DMS 273 (cell line): ENCODE measurements at regions not wholly inside any gene's neighbourhood (a gene's known extent, or its start where the extent isn't known, plus 50 kb on each side); places are given as distances from the start of the nearest gene placed in this dataset.
"Not testable (repeated sequence)": the region's sequence is repeated elsewhere in the genome, so short reads cannot be mapped to it uniquely, and the experiment has no call there.

ENCODE experiments used
- DNase-seq: peaks from one replicate; lab custom pipeline; 2025; ENCODE audit not compliant: unreplicated experiment; lab: John Stamatoyannopoulos, UW

DNA sequence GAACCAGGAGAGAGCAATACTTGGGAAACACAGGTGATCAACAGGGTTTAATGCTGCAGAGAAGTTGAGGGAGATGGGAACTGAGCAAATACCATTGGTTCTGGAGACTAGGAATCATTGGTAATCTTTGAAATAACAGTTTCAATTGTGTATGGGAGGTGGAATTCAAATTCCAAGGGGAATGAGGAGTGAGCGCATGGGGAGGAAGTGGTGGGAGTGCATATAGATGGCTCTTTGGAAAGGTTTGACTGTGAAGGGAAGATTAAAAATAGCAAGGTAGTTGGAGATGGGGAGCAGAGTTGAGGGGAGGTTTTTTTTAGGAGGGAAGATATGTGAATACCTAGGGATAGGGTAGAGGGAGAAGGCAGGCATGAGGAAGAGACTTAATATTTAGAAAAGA lies 51.1 kb upstream of the ROPN1 start:
- DNase-seq: no peak

DNA sequence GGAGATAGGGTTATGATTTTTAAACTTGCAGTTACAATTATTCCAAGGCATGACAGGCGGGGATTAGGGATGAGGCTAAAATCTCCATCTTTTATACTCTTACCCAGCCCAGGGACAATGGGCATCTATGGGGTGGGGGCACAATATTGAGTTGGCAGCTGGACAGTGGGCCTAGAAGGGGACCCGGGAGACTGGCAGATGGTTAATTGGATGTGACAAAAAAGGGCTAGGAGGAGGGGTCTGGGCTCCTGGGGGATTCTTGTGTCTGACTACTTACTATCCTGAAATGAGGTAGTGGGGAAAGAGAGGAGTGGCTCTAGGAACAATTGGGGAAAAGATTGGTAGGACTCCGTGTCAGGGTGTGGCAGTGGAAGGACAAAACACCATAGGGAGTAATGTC lies 53.0 kb upstream of the ROPN1 start:
- no peak for DNase-seq

DNA sequence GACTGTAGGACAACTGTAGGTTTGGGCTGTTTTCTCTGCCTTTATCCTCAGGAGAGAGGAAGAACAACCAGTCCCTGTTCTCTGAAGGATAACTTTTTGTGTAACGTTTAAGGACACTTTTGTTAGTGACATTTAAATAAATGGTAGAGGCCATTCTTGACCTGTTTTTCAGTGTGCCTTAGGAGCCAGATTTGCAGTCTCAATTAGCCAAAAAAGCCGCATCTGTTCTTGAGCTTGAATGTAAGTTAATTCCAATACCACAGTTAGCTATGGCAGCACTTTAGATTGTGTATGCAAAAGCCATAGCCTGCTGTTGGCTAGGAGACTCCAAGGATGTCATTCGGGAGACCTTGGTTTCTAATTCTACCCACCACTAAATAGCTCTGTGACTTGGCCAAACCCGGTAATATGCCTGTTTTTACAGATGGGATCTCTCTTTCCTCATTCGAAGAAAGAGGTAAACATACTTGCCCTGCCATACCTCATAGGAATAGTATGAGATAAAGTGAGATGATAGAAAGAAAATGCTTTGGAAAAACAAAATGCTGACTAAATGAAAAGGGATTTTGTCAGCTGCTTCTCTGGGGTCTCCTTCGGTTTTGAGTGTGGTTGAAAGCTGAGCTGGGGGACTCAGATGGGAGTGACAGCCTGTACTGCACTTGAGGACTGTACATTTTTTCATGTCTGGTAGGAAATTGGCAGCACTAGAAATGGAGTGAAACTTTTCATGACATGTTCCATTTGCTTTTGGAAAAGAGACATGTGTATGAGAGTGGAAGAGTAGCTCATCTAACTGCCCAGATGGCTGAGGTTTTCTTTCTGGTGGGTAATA lies 57.3 kb upstream of the ROPN1 start:
- no peak for DNase-seq

DNA sequence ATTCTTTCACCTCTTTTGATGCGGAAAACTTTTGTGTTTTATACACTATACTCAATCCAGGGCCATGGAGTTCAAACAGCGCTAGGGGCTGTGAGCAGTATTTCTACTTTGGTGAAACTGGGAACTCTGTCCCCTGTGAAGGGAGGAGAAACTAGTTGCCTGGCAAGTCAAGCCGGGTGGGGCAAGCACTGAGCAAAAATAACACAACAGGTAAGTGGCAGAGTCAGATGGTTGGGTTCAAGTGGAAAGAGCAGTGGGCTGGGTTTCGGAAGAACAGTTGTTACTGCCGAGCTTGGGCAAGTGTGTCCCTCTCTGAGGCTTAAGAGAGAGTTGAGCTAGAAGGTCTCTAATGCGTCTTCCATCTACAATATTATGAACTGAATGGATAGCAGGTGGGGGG lies 59.7 kb upstream of the ROPN1 start:
- no peak for DNase-seq

DNA sequence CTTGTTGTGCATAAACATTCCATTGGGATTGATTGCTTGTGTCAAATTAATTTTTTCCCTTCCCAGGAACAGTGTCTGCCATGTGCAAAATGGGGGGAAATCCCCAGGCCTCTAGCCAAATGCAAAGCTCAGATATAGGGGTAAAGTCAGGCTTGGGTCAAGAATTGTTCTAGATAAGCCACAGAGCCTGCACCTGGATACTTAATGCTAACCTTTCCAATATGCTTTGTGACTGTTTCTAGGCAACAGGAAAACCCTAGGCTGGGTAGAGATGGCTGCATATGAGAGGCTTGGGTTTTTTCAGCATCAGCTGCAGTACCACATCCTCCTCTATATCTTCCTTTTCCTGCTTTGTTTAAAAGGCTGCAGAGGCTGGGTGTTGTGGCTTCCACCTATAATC lies 61.9 kb upstream of the ROPN1 start:
- peak; percentile 19 for DNase-seq

DNA sequence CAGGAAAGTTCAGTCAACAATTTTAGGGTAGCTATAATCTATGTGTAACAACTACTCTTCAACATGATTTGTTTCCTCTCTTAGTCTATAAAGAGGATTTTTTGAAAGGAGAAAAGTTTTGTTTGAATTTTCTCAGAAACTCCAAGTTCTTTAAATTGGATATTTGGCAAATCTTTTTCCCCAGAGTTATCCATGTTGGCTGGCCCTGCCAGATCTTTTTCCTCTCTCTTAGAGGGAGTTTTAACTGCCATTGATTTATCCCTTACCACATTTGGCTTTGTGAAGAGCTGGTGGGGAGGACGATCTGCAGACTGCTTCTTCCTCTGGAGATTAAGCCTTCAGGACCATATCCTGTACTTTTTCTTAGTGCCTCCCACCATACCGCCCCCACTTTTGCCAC lies 64.9 kb upstream of the ROPN1 start:
- no peak for DNase-seq

DNA sequence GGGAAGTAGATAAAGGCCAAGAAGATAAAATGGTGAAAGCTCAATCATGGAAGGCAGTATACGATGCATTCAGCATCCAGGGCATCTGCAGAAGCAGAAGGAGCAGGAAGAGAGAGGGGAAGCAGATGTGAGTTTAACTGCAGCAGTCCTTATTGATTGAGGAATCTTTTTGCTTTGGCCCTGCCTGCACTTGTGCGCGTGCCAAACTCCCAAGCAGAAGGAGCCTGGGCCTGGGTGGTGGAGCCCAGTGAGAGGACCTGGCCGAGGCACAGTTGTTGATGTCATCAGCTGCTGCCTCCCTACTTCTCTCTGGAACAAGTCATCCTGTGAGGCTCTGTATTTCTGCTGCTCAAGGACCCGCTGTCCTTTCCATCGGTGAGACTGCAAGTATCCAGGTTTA lies 65.5 kb upstream of the ROPN1 start:
- DNase-seq: peak; percentile 35

DNA sequence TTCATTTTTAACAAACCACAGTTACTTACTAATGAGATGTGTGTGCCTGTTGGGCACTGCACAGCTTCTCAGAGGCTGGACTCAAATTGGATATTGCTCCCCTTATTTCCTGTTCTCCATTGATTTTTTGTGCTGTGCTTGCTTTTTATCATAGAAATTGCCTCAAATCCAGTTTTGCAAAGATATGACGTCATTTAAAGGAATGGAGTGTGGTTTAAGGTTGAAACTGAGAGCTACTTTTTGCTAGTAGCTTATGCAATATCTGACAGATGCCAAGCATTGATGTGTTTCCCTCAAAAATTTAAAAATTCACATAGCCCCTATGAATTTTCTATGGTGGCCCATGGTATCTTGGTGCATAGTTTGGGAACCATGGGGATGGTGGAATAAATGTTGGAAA lies 67.7 kb upstream of the ROPN1 start:
- no peak for DNase-seq

DNA sequence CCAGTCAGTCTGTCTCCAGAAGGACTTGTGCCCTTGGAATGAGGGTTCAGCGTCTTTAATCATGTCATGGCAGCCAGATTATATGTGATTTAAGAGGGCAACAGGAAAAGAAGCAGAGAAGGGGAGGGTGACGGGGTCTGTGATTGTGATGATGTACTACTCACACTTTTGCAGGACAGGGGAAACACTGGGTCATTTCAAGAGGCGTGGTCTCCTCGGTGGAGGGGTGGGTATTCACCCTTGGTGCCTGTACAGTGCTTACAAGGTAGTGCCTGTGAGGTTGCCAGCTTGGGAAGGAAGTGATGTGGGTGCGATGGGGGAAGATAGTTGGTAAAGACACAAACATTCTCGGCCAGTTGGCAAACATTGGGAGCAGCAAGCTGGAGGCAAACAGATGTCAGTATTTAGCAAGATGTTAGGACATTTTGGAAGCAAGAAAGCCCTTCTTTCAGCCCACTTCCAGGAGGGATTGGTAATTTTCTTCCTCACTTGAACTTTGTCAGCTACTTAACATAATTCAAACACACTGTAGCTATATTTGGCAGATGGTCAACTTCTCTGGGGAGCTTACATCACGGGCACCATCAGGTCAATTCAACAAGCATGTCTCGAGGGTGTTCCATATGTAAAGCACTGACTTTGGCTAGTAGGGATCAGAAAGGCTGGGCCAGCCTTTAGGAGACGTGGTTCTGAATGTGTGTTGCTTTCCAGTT lies 71.4 kb upstream of the ROPN1 start:
- peak; percentile 99 for DNase-seq

DNA sequence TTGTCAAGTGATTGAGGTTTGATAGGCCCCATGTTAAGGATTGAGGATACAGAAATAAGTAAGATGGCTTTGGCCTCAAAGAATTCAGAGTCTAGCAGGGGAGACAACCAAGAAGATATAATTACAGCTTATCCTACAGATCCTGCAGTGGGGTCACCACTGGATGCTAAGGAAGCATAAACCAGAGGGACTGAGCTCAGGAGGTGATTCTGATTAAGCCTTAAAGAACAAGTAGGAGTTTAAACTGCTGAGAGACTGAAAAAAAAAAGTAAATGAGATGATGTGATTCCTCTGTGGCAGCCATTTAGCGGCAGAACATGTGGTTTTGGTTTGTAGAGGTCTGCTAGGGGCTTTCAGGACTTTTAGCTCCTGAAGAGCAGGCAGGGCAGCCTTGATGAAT lies 72.1 kb upstream of the ROPN1 start:
- DNase-seq: peak; percentile 48

DNA sequence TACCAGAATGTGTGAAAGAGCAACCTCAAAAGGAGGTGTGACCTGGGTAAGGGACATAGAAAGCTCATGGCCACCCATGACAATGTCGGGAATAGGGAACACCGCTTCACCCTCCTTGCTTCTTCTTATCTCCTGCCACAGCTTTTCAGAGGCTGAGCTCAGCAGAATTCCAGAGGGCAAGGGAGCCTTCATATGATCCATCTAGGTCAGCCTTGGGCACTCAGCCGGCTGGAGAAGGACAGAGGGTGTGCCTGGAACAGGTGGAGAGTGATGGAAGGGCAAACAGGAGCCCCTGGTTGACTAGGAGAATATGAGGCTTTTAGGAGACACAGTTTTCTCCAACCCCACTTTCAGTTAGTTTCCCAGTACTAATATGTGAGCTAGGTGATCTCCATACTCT lies 74.6 kb upstream of the ROPN1 start:
- DNase-seq: not testable (repeated sequence)

DNA sequence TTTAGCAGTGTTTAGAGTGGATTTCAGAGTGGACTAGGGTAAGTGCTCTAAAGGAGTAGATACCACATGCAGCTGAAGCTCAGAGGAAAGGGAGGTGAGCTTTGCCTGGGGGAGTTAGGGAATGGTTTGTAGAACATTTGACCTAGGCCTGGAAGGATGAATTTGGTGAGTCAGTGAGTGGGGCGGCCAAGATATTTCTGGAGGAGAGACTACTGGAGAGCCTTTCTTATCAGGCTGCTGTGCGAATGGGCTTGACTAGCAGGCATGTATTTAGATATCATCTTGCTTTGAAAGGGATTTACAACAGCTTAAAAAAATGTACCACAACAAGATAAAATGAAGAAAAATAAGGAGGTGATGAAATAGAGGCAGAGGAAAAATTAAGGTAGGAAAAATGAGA lies 77.8 kb upstream of the ROPN1 start:
- not testable (repeated sequence) for DNase-seq

DNA sequence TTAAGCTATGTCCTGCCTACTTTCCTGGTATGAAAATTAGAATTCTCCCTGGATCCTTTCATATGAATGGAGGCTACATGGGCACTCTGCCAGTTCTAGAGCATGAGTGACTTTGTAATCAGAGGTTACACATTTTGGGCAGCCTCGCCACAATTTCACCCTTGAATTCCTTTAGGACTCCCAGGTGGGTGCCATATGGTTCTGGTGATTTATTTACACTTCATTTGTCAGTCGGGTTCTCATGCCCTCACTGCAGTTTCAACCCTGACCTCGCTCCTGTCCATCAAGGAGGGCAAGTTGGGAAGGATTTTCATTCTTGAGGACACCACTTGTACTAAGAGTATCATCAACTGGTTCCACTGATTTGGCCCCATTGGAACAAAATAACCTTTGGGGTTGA lies 83.2 kb upstream of the ROPN1 start:
- peak; percentile 79 for DNase-seq

DNA sequence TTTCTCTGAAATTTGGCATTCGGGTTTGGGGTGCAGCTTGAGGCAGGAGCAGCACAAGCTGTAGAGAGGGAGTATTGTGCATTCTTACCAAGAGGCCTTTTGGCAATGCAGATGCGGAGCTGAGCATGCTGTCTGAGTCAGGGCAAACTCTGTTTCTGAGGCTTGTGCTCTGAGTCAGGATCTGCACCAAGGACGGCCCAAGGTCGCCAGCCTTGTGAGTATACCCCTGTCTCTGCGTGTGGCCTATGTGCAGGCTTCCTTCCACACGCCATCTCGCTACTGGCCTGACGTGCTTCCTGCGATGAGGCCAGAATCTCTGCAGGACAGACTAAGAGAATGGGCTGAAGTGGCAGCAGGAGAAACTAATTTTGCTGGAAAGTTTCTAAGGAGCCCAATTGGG lies 83.8 kb upstream of the ROPN1 start:
- DNase-seq: no peak

DNA sequence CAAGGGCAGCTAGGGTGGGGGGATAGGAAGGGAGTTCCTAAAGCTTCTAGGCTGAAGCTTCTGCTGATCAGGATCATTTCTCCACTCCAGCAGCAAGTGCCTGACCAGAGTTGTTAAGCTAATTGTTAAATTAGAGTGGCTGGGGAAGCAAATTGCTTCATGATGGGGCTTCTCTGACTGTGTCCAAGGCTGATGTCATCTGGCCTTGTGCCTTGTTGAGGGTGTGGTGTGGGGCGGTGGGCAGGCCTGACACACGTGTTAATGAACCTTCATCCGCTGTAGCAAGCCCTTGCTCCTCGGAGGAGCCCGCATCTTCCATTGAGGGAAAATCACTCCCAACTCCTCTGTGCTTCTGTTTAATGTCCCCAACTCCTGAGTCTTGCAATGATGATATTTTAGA lies 84.3 kb upstream of the ROPN1 start:
- no peak for DNase-seq

DNA sequence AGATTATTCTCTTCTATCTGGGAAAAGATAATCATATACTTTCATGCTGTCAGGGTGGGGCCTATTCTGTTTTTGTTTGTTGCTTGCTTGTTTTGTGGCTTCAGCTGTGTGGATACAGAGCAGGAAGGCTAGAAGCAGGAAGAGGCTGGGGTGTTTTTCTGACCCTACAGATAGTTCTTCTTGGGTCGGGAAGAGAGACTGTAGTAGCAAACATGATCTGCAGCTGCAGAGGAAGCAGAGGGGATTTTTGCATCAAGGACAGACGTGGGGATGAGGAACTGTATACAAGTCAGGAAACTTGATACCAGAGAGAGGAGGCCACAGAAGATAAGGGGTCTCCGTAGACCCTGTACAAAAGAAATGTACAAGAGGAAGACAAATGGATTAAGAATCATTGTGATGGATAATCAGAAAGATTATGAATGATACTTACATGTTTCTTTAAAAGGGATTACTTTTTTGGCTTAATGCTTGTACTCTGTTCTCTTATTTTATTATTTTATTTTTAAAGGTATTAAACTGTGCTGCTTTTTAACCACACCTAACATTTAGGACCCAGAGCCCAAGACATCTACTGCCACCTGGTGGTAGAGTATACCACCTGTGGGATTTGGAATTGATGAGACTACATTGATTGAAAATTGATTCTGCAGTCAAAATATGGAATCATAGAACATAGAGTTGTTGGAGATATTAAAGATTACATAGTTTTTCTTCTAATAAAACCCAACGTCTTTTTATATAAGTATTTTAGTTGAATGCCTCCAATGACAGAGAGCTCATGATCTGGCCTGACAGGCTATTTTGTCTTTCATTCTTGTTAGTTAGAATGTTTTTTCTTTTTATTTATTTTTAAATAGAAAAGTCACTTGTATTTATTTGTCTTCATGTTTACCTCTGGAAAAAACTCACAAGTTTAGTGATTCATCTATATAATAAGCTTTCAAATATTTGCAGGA lies 87.3 kb upstream of the ROPN1 start:
- peak; percentile 86 for DNase-seq

DNA sequence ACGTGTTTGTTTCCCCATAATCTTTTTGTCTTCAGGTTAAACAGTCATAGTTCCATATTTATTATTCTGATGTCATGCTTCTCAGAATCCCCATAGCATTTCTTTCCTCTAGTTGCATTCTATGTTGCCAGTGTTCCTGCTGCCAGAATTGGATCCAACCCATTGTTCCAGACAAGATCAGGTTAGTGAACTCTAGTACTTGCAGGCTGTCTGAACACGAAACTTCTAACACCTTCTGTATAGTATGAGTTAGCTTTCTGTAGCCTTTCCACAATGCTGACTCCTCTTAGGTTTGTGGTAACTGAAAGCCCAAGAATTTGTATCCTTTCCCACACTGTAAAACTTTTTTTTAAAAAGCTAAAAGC lies 88.0 kb upstream of the ROPN1 start:
- DNase-seq: no peak

DNA sequence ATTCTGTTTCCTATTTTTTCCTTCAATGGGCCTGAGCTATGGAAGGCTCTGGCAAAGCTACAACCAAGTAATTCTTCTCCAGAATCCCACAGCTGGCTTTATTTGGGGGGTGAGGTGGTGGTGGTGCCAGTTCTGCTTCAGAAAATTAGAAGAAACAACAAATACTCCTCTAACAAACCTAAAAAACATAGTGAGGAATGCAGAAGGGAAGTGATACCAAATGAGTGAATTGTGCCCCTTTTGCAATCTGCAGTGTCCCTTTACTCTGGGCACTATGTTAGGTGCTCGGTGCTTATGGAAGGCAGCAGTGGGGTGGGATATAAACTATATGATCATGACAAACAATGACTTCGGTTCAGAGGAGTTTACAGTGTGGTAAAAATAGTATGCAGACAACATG lies 90.4 kb upstream of the ROPN1 start:
- no peak for DNase-seq

DNA sequence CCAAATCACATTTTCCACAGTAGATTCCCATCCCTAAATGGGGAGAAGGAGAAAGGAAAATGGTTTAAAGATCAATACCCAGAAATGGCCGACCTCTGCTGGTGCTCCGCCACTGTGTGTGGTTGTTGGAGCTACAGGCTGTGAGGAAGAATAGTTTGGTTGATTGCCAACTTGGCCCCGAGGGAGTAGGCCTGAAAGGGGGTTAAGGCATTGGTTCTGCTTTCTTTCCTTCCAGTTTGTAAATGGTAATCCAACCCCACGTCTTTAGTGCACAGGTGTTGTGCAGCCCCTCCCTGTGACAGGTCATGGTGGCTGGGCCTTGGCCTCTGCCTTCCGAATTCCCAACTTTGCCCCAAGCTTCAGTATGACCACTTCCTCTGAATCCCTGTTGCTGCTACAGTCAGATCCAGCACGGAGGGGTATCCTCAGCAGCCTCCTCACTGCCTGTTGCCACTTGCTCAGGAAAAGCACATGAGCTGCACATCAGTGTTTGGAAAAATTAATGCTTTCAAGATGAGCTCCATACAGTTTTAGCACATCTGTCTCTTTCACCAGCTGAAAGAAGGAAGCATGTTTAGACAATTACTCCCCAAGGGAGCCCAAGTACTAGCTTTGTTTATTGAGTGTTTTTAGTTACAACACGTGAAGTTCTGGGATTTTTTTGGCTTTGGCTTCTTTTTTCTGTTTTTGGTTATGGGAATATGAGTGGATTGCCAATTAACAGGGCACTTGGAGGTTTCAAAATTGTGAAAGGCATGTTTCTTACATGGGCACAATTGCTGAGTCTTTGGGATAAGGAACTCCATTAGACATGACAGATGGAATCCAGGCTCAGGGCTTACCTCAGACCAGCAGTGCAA lies 92.3 kb upstream of the ROPN1 start:
- peak; percentile 77 for DNase-seq

DNA sequence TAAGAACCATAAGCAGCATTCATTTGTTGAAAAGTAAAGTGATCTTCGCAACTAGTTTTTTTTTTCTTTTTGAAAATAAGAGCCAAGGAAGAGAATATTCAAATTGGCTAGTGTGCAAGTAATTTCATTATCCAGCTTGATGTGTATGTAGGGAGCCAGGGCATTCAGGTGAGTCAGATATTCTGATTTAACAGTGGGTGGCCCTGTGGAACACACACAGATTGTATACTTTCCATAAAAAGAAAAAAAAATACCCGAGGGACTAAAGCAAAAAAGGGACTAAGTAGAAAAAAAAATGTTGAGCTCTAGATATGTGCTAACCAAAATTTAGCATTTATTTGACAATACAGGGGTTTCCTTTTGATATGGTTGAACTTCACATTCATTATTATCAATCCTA lies 96.9 kb upstream of the ROPN1 start:
- no peak for DNase-seq

DNA sequence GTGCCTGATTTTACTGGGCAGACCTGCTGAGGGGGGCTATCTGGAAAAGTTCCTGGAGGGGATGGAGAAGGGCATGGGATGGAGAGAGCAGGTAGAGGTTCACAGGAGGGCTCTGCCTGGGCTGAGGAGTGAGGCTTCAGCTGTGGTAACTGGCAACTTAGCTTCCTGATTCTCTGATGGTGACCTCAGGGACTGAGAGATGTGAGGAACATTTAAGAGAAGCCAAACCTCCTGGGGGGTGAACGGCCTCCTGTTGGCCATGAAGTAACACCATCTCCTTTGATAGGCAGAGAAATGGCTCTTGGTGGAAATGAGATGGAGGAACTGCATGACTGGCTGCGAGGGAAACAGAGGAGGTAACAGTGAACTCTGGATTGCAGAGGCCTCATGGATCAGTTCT lies 97.3 kb upstream of the ROPN1 start:
- no peak for DNase-seq
